DMS79 (cell line): ENCODE measurements at regions not wholly inside any gene's neighbourhood (a gene's known extent, or its start where the extent isn't known, plus 50 kb on each side); places are given as distances from the start of the nearest gene placed in this dataset.
"Not testable (repeated sequence)": the region's sequence is repeated elsewhere in the genome, so short reads cannot be mapped to it uniquely, and the experiment has no call there.

Experiments
- DNase-seq: peaks from one replicate; lab custom pipeline; 2025; lab: John Stamatoyannopoulos, UW

GRCh38 chr9:89839952-89840351, 235.1 kb downstream of the GADD45G start:
- DNase-seq = no peak

DNA sequence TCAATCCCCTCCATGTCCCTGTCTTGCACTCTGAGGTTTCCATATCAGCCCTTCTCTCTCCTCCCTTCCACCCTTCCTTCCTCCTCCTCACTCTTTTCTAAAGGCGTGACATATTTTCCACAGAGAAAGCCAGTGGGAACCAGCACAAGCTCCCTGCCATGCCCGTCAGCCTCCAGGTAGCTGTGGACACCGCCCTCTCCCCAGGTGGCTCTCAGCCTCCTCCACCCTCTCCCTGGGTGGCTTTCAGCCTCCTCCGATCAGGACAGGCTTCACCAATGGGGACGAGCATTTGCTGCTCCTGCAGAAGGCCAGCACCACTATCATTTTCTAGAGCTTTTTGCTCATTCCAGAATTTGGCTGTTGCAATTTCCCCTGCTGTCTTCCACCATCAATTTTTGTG, 236.6 kb downstream of the GADD45G start:
- no peak for DNase-seq

GRCh38 chr9:89842267-89842768, 237.5 kb downstream of the GADD45G start:
- DNase-seq = no peak

DNA sequence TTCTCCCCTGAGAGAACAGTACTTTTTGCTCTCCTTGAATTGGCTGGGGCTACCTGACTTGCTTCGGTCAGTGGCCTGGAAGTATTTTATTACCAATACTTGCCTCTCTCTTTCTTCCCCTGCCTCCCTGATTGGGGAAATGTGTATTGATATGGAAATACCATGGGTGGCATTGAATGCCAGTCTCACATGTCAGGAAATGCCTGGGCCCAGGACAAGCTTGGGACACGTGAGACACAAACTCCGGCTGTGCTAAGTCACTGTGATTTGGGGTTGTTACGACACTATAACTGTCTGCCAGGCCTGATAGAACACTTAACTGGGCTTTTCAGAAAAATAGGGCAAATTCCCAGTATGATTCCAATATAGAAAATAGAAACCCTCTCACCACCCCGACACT, 238.3 kb downstream of the GADD45G start:
- DNase-seq = no peak

DNA sequence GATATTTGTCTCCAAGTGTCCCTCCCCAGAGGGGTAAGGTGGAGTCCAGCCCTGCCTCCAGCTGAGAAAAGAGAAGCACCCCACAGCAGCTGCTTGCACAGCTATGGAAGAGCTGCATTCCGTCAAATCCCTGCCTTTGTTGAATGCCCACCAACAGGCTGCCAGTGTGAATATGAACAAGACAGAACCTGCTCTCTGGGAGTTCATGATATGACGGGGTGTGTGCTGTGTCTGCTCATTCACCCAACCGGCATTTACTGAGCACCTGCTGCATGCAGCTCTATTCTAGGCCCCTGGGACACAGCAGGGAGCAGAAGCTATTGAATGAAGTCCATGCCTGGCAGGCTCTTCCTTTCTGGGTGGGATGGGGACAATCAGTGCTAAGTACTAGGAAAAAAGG, 238.8 kb downstream of the GADD45G start:
- DNase-seq = no peak

DNA sequence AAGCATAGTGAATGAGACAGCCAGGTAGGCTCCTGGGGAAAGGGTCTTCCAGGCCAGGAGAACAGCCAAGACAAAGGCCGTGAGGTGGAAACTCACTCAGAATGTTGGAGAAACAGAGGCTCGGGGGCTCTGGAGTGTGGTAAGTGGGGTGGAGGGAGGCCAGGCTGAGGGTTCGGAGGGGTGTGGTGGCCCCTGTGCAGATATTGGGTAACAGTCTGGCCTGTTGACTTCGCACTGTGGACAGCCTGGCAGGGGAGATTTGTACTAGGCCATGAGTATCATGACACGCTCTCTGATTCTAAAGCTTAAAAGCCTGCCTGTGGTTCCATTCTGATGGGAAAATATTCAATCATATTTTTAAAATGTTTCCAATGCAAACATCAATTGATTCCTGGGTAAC, 239.3 kb downstream of the GADD45G start:
- no peak for DNase-seq

DNA sequence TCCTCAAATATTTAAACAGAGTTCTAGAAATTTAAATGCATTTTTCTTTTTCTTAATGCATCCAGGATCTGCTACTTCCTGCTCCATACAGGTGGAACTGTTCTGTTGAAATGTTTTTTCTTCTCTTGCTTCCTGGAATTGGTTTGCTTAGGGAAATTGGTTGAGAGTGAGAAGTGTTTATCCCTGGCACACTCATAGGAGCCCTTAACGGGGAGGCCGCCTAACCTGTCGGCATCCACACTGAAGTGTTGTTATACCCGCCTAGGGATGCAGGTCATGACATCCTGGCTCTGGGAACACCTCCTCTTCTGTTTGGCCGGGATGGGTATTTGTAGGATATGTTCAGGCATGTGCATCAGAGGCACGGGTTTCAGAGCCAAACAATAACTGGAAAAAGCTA, 239.7 kb downstream of the GADD45G start:
- peak; percentile 1 for DNase-seq

DNA sequence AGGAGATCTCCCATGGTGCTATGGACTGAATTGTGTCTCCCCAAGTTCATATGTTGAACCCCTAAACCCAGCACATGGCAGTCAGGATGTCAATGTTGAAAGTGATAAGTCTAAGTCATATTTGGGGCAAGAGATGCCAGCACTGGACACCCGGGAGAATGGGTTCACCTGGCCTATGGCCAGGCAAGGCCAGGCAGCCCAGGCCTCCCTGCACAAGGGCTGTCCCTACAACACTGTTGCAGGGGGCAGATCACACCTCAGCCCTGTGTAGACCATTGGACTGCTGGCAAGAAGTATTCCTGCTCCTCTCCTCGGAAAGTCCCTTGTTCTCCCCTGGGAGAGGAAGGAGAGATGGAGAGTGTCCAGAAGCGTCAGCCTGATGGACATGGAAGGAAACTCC, 240.5 kb downstream of the GADD45G start:
- DNase-seq = no peak

DNA sequence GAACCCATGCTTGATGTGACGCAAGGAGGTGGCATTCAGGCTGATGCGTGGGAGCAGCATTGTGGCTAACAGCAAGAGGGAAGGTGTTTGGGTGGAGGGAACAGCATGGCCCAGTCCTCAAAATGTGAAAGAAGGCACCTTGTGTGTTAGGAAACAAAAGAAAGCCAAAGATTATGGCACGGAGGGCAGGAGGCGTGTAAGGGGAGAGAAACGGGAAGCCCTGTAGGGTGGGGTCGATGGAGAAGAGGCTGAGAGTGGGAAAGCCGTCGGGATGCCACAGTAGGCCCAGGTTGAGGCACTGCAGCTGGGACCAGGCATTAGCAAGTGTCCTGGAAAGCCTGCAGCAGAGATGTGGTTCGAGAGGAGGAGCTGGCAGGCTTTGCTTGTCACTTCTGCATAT, 241.1 kb downstream of the GADD45G start:
- no peak for DNase-seq

DNA sequence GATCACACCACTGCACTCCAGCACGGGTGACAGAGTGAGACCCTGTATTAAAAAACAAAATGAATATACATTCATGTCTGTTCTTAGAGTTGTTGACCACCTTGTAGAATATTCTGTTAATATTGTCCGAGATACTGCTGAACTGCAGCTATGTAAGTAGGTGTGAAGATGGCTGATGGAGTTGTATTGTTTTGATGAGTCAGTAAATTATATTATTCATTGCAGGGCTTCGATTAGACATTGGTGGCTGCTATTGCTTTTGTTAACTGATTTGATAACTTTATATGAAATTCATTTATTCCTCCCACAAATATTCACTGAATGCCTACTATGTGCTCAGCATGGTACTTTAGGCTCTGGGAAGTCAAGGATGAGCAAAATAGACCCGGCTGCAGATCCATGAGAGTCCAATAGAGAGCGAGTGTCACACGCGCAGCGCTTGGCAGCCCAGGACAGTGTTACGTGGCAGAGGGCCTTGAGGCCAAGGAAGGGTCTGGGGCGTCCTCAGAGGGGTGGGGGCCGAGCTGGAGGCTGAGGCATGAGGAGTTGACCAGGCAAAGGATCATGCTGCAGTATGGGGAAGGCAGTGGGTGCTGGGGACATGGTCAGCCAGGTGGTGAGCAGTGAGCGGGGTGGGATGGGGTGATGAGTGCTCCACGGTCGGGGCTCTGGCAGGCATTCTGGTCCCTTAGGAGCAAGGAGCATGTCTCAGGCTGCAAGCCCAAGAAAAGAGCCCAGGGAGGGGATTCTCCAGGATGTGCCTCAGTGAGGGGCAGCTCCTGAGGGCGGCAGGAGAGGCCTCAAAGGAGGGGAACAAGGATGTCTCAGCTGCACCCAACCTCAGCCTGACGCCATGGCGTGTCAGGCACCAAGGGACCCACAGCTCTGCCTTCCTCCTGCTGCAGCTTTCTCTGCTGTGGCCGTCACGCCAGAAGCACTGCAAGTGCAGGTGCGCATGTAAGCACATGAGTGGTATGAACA, 243.5 kb downstream of the GADD45G start:
- no peak for DNase-seq

DNA sequence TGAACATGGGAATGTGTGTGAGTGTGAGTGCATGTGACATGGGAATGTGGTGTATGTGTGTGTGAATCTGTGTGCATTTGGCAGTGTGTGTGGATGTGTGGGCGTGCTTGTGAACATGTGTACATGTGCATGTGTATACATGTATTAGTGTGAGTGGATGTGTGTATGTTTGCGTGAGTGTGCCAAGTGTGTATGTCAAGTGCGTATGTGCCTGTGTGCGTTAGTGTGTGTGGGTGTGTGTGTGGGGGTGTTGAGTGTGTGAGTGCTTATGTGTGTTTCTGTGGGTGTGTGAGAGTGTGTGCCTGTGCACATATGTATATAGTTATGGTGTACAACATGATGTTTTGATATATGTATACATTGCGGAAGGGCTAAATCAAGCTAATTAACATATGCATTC, 244.3 kb downstream of the GADD45G start:
- no peak for DNase-seq

DNA sequence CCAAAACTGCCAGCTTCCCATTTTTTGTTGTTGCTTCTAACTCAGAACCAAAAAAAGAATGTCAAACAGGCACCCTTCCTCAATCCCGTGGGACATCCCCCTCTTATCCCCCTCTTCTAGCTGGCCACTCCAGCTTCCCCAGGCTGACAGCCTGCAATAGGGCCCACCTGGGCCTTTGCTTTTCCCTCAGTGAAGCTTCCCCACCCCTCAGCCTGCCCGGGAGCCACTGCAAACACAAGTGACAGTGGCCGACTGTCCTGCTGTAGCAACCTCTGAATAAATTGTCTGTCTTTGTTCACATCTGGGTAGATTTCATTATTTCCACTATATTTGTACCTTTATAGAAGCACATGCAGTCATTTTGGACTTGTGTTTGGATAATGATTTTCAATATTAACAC, 245.3 kb downstream of the GADD45G start:
- DNase-seq = no peak

GRCh38 chr9:89850631-89851325, 246.0 kb downstream of the GADD45G start:
- no peak for DNase-seq

DNA sequence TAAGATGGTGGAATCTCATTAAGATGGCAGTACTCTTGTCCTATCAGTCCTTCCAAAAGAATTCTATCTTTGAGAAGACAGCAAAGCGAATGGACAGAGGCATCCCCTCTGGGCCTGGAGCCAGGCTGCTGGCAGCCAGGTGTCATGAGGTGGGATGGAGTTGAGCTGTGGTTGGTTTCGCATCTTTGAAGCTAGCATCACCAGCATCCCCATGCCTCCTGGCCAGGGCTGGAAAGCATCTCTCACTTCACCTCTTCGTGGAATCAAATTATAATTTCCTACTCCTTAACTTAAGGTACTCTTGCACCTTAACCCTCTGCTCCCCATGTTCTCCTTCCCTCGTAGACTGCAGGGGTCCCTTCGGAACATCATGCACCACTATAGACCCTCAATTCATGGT, 248.3 kb downstream of the GADD45G start:
- no peak for DNase-seq

- no peak for DNase-seq
Measured at GRCh38 chr9:89853931-89854330, 249.1 kb downstream of the GADD45G start.

GRCh38 chr9:89854715-89855475, 250.1 kb downstream of the GADD45G start:
- no peak for DNase-seq

DNA sequence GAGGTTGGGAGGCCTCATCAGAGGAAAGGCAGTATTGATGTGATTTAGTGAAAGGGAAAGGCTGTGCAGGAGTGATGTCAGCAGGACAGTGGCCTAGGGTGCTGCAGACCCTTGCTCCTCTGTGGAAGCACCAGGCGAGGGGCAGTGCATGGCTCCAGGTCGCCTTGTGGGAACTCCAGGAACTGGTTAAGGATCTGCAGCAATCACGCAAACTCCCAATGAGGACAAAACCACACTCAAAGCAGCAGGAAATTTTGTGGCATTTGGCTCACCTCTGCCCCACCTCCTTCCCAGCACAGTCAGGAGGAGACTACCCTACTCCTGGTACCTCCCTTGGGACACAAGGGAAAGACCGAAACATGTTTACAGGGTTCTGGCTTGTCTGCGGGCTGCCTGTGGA, 251.5 kb downstream of the GADD45G start:
- not testable (repeated sequence) for DNase-seq

- DNase-seq = not testable (repeated sequence)
Measured at GRCh38 chr9:89856950-89857349, 252.1 kb downstream of the GADD45G start.

GRCh38 chr9:89859842-89860241, 255.0 kb downstream of the GADD45G start:
- DNase-seq = not testable (repeated sequence)

GRCh38 chr9:89861371-89861770, 256.6 kb downstream of the GADD45G start:
- not testable (repeated sequence) for DNase-seq

DNA sequence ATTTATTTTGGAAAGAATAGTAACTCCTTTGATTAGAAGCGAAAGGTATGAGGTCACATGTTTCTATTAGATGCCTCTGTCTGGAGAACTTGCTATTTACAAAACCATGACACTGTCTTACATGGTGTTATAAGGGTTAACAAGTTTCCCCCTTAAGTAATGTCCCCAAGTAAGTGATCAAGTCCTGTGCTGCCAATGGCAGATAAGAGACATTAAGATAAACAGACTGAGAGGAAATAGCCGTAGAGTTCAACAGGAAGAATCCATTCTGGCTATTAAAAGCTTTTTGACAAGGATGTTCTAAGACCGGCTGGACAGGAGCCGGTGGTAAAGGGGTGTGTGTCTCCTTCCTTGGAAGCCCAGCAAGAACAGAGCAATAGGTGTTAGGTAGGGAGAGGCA, 257.5 kb downstream of the GADD45G start:
- no peak for DNase-seq

DNA sequence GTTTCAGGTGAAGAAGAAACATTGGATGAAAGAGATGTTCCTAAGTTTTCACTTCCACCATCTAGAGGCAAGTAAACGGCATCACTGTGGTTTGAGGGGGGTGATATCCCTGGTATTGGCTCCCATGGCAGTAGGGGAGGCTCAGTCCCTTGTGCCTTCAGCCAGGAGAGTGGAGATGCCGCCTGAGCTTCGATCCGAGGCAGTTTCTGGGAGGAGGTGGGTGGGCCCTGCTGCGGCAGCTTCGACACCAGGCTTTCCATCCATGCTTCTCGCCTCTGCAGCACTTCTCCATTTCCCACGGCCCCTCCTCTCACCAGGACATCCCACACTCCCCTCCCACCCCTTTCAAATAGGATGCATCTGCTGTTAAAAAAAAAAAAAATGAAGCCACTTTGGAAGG, 258.3 kb downstream of the GADD45G start:
- no peak for DNase-seq
